ENCODE measurements at regions not wholly inside any gene's neighbourhood (a gene's known extent, or its start where the extent isn't known, plus 50 kb on each side); places are given as distances from the start of the nearest gene placed in this dataset.

DNA sequence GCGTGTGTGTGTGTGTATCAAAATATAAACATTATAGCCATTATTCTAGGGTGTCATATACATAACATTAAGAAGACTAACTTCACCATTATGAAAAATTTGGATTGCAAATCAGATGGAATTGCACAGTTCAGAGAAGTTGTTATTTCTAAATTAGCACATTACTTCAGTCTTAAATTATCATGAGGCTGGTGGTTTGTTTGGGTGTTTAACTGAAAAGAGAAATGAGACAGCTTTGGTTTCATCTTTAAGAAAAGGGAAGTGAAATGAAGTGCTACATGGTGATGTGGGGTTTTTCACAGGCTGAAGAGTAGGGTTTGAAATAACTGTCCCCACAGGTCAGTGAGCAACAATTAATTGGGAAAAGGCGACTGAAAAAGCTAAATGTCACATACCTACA is 161.2 kb upstream of the XIRP2 start:
- ChIA-PET CTCF (no interaction called here), POLR2A (no interaction called here)
- H3K36me3 ChIP-seq (replicated peaks in 1 of 2; ENCODE audit: control insufficient read depth in 1 of 2, insufficient read depth in 2 of 2, low read length in 1 of 2), result no peaks in the 10 kb centered on the region
- H3K79me2 ChIP-seq (ENCODE audit: insufficient read depth), result no peaks in the 10 kb centered on the region
- TF ChIP-seq MXI1 (IDR thresholded peaks at IDR 0.05; ENCODE audit: low read depth, low read length) (no peak), EZH2phosphoT487 (IDR thresholded peaks at IDR 0.05; ENCODE audit: borderline replicate concordance, low read depth) (no peak)
- TF ChIP-seq, protein P1, sequence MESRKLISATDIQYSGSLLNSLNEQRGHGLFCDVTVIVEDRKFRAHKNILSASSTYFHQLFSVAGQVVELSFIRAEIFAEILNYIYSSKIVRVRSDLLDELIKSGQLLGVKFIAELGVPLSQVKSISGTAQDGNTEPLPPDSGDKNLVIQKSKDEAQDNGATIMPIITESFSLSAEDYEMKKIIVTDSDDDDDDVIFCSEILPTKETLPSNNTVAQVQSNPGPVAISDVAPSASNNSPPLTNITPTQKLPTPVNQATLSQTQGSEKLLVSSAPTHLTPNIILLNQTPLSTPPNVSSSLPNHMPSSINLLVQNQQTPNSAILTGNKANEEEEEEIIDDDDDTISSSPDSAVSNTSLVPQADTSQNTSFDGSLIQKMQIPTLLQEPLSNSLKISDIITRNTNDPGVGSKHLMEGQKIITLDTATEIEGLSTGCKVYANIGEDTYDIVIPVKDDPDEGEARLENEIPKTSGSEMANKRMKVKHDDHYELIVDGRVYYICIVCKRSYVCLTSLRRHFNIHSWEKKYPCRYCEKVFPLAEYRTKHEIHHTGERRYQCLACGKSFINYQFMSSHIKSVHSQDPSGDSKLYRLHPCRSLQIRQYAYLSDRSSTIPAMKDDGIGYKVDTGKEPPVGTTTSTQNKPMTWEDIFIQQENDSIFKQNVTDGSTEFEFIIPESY (IDR thresholded peaks at IDR 0.05; ENCODE audit: borderline replicate concordance, low read depth), result no peak
- DNase-seq, result no peak
- H3F3A ChIP-seq (replicated peaks; ENCODE audit: insufficient read depth), result no peaks in the 10 kb centered on the region
- no peak overlapping the region for H2AFZ ChIP-seq (ENCODE audit: low read depth)
- no peaks in the 10 kb centered on the region for H3K4me1 ChIP-seq (ENCODE audit: control insufficient read depth in 1 of 2, insufficient read depth in 2 of 2, low read depth in 1 of 2, low read length in 1 of 2)
- H3K27me3 ChIP-seq (ENCODE audit: insufficient read depth), result no peaks in the 10 kb centered on the region
- no peak overlapping the region for H3K9ac ChIP-seq
- H3K4me3 ChIP-seq (ENCODE audit: low read depth in 2 of 2, low read length in 1 of 2), result no peak overlapping the region
- H3K27ac ChIP-seq (ENCODE audit: low read depth in 2 of 2, low read length in 1 of 2), result no peak overlapping the region
- H3K9me3 ChIP-seq, result no peaks in the 10 kb centered on the region
- WGBS (ENCODE audit: low lambda C conversion rate), result 46% methylated on average over 2 of the region's 2 CpGs
- no peaks in the 10 kb centered on the region for H3K9me2 ChIP-seq
- no peak overlapping the region for H3K4me2 ChIP-seq
- no peaks in the 10 kb centered on the region for H4K20me1 ChIP-seq (ENCODE audit: insufficient read depth)

- H3K36me3 ChIP-seq (replicated peaks in 1 of 2; ENCODE audit: control insufficient read depth in 1 of 2, insufficient read depth in 2 of 2, low read length in 1 of 2), result no peaks in the 10 kb centered on the region
- no peak overlapping the region for H2AFZ ChIP-seq (ENCODE audit: low read depth)
- no peak for DNase-seq
- H3K9ac ChIP-seq, result no peak overlapping the region
- H3K4me3 ChIP-seq (ENCODE audit: low read depth in 2 of 2, low read length in 1 of 2), result no peak overlapping the region
- H3F3A ChIP-seq (replicated peaks; ENCODE audit: insufficient read depth), result no peaks in the 10 kb centered on the region
- no peak overlapping the region for H3K27ac ChIP-seq (ENCODE audit: low read depth in 2 of 2, low read length in 1 of 2)
- WGBS (ENCODE audit: low lambda C conversion rate), result 32% methylated on average over 2 of the region's 2 CpGs
- H4K20me1 ChIP-seq (ENCODE audit: insufficient read depth), result no peaks in the 10 kb centered on the region
- H3K4me2 ChIP-seq, result no peak overlapping the region
- CTCF ChIA-PET, result no interaction called here
- no peaks in the 10 kb centered on the region for H3K4me1 ChIP-seq (ENCODE audit: control insufficient read depth in 1 of 2, insufficient read depth in 2 of 2, low read depth in 1 of 2, low read length in 1 of 2)
- H3K79me2 ChIP-seq (ENCODE audit: insufficient read depth), result no peaks in the 10 kb centered on the region
- H3K9me3 ChIP-seq, result no peaks in the 10 kb centered on the region
- H3K27me3 ChIP-seq (ENCODE audit: insufficient read depth), result no peaks in the 10 kb centered on the region
- POLR2A ChIA-PET, result no interaction called here
- no peaks in the 10 kb centered on the region for H3K9me2 ChIP-seq
- TF ChIP-seq PBX3 (IDR thresholded peaks at IDR 0.05), result no peak
- TF ChIP-seq POLR2AphosphoS5 (IDR thresholded peaks at IDR 0.05; ENCODE audit: low read depth, low read length), result no peak
- TF ChIP-seq MAX (IDR thresholded peaks at IDR 0.05; ENCODE audit: low read depth), result no peak
- no peak for TF ChIP-seq SIN3A (IDR thresholded peaks at IDR 0.05; ENCODE audit: borderline replicate concordance, low read depth, low read length)
- TF ChIP-seq FOXM1 (IDR thresholded peaks at IDR 0.05; ENCODE audit: low read depth), result no peak
- no peak for TF ChIP-seq JUND (IDR thresholded peaks at IDR 0.05)
- TF ChIP-seq MXI1 (IDR thresholded peaks at IDR 0.05; ENCODE audit: low read depth, low read length), result no peak
- TF ChIP-seq EZH2phosphoT487 (IDR thresholded peaks at IDR 0.05; ENCODE audit: borderline replicate concordance, low read depth), result no peak
- no peak for TF ChIP-seq IRF3 (IDR thresholded peaks at IDR 0.05; ENCODE audit: low read depth, low read length)
- TF ChIP-seq, protein P2, sequence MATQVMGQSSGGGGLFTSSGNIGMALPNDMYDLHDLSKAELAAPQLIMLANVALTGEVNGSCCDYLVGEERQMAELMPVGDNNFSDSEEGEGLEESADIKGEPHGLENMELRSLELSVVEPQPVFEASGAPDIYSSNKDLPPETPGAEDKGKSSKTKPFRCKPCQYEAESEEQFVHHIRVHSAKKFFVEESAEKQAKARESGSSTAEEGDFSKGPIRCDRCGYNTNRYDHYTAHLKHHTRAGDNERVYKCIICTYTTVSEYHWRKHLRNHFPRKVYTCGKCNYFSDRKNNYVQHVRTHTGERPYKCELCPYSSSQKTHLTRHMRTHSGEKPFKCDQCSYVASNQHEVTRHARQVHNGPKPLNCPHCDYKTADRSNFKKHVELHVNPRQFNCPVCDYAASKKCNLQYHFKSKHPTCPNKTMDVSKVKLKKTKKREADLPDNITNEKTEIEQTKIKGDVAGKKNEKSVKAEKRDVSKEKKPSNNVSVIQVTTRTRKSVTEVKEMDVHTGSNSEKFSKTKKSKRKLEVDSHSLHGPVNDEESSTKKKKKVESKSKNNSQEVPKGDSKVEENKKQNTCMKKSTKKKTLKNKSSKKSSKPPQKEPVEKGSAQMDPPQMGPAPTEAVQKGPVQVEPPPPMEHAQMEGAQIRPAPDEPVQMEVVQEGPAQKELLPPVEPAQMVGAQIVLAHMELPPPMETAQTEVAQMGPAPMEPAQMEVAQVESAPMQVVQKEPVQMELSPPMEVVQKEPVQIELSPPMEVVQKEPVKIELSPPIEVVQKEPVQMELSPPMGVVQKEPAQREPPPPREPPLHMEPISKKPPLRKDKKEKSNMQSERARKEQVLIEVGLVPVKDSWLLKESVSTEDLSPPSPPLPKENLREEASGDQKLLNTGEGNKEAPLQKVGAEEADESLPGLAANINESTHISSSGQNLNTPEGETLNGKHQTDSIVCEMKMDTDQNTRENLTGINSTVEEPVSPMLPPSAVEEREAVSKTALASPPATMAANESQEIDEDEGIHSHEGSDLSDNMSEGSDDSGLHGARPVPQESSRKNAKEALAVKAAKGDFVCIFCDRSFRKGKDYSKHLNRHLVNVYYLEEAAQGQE (IDR thresholded peaks at IDR 0.05; ENCODE audit: low read depth, low read length), result no peak
- TF ChIP-seq, protein P1 (IDR thresholded peaks at IDR 0.05; ENCODE audit: borderline replicate concordance, low read depth), result no peak
- no peak for TF ChIP-seq NFIC (IDR thresholded peaks at IDR 0.05; ENCODE audit: borderline replicate concordance)
- TF ChIP-seq FOSL2 (IDR thresholded peaks at IDR 0.05; ENCODE audit: borderline replicate concordance, low read depth), result no peak
Measured at GRCh38 chr2:166725927-166726924, 162.1 kb upstream of the XIRP2 start.

Data from SK-N-SH (cell line).